Testis (tissue), 2 donors: ENCODE measurements at regions not wholly inside any gene's neighbourhood (a gene's known extent, or its start where the extent isn't known, plus 50 kb on each side); places are given as distances from the start of the nearest gene placed in this dataset.

Source experiments
- POLR2A ChIP-seq: fragments of 450-650 bp; IDR thresholded peaks from one replicate; pipeline ENCODE4 v1.6.1; 2017; ENCODE audit warnings: antibody characterized with exemption, mild to moderate bottlenecking, moderate library complexity
- TF ChIP-seq, protein P1 (sequence below), 3 experiments: fragments of 450-650 bp in 2 of 3; fragments of 200-600 bp in 1 of 3; sonication (generic) in 1 of 3; IDR thresholded peaks; one replicate each; pipeline ENCODE4 v1.5.1; 2016 to 2019; ENCODE audit warnings: antibody characterized with exemption in 3 of 3, mild to moderate bottlenecking in 2 of 3, moderate library complexity in 1 of 3

DNA sequence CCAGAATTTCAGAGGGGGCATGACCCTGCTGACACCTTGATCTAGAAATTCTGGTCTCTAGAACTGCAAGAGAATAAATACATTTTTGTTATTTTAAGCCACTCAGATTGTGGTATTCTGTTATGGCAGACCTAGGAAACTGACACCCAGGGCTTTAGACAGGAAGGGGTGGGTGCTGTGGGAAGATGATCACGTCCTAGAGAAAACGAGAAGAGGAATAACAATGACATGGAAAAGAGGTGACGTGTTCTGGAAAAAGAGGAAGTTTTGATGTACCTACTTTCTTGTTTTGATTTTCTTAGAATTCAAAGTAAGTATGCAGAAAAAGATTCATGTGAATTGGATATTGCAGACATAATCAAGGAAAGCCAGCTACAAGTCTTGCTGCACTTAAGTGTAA is 232.9 kb upstream of the RUNX1 start:
- no peak for TF ChIP-seq POLR2A
- TF ChIP-seq, protein P1, sequence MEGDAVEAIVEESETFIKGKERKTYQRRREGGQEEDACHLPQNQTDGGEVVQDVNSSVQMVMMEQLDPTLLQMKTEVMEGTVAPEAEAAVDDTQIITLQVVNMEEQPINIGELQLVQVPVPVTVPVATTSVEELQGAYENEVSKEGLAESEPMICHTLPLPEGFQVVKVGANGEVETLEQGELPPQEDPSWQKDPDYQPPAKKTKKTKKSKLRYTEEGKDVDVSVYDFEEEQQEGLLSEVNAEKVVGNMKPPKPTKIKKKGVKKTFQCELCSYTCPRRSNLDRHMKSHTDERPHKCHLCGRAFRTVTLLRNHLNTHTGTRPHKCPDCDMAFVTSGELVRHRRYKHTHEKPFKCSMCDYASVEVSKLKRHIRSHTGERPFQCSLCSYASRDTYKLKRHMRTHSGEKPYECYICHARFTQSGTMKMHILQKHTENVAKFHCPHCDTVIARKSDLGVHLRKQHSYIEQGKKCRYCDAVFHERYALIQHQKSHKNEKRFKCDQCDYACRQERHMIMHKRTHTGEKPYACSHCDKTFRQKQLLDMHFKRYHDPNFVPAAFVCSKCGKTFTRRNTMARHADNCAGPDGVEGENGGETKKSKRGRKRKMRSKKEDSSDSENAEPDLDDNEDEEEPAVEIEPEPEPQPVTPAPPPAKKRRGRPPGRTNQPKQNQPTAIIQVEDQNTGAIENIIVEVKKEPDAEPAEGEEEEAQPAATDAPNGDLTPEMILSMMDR (IDR thresholded peaks at IDR 0.05): no peak
